HG02623 (cell line): ENCODE measurements at regions not wholly inside any gene's neighbourhood (a gene's known extent, or its start where the extent isn't known, plus 50 kb on each side); places are given as distances from the start of the nearest gene placed in this dataset.
"Not testable (repeated sequence)": the region's sequence is repeated elsewhere in the genome, so short reads cannot be mapped to it uniquely, and the experiment has no call there.

ENCODE experiments used
- ATAC-seq: cut with Tn5 transposase; IDR thresholded peaks from one replicate; pipeline ENCODE4 v1.9.1; 2021; ENCODE audit warnings: moderate library complexity; ENCODE audit not compliant: unreplicated experiment

DNA sequence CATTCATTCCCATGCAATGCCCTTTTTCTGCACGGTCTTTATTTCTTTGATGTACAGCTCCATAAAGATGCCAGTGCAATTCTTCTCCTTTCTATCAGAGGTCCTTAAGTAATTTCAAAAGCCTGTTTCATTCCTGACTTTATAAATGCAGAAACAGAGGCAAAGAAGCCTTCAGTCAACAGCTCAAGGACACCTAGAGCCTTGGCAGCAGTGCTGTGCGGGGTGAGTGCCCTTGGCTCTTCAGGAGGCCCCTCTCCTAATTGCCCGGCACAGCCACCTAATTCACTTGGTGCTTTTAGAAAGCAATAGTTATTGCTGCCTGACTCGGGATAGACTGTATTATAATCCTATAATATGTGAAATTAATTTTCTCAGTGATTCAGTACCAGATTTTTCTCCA, 169.6 kb upstream of the KLF6 start:
- ATAC-seq = no peak

GRCh38 chr10:3954007-3954406, 169.0 kb upstream of the KLF6 start:
- ATAC-seq = not testable (repeated sequence)

- no peak for ATAC-seq
Observed at GRCh38 chr10:3951993-3952392, 167.0 kb upstream of the KLF6 start.

GRCh38 chr10:3950676-3951275, 165.8 kb upstream of the KLF6 start:
- no peak for ATAC-seq

- no peak for ATAC-seq
Observed at GRCh38 chr10:3949711-3950110, 164.7 kb upstream of the KLF6 start.

DNA sequence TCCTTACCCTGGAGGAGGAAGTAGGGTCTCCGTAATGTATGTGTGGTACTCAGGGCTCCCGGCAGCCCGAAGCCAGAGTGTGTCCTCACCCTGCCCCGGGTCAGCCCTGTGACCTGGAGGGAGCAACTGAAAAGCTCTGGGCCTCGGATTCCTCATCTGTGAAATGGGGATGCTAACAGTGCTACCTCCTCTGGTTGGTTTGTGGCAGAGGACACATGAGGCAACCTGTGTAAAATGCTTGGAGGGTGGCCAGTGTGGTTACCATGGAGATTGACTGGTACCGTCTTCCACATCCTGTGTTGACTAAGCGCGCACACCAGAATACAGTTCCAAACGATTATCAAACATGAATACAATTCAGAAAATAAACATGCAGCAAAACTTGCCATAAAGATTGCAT, 163.8 kb upstream of the KLF6 start:
- no peak for ATAC-seq

- no peak for ATAC-seq
Observed at GRCh38 chr10:3946234-3947229, 161.5 kb upstream of the KLF6 start.

DNA sequence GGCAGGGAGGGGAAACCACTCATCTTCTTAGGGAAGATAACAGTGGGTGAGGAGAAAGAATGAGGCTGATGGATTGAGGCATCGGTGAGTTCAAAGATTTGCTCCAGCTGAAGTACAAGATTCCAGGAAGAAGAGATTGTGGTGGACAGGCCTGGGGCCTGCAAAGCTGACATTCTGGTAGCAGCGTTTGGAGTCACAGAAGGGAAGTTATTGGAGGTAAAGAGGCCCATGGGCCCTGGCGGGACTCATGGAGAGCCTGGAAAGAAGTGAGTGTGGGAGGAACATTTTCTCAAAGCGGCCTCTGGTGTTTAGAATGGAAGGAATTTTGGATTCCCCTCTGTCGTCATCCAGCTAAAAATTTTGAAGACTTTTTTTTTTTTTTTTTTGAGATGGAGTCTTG, 160.0 kb upstream of the KLF6 start:
- no peak for ATAC-seq

GRCh38 chr10:3944591-3944990, 159.6 kb upstream of the KLF6 start:
- no peak for ATAC-seq

DNA sequence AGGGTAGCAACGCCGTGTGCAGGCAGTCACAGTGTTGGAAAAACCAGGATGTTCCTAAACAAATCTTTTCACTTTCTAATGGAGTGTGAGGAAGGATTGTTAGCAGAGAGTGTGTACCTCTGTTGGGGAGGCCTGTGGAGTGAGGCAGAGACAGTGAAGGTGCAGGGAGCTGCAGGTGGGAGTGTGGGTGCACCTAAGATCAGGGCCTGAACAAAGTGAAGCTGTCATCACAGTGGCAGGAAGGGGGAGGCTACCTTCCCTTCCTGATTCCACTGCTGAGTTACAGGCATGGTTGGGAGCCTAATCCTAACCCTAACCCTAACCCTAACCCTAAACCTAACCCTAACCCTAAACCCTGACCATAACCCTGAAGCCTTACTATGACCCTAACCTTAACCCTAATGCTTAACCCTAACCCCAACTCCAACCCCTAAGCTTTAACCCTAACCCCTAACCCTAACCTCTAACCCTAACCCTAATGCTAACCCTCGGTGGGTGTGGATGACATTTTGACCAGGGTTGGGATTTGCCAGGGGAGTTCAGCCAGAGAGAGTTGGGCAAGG, 158.8 kb upstream of the KLF6 start:
- ATAC-seq = no peak

DNA sequence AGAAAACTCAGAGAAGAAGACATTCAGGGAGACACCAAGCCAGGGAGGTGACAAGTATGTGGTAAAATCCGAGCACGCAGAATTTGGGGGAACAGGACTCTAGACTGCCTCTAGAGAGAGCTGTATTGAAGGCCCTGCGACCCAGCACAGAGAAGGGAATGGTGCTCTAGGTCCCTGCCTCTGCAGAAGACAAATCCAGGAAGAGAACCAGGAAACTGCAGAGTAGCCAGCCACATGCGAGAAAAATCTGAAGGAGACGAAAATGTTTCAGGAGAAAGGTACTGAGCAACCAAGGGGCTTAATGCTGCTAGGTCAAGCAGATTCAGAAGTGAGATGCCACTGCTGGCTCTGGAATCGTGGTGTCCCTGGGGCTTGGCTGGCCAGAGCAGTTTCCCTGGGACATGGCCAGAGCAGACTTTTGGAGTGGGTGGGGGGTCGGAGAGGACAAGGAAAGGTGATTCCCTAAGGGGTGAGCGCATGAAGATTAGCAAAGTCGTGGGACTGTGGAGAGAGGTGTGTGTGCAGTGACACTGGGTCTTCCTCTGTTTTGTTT, 158.0 kb upstream of the KLF6 start:
- no peak for ATAC-seq

DNA sequence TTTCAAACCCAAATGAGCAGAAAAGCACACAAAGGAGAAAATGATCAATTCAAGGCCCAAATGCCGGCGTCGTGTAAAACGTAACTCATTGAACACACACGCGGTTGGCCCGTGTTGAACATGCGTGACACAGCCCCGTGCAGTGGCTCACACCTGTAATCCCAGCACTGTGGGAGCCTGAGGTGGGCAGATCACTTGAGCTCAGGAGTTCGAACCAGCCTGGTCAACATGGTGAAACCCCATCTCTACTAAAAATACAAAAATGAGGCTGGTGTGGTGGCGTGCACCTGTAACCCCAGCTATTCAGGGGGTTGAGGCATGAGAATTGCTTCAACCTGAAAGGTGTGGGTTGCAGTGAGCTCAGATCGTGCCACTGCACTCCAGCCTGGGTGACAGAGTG, 156.7 kb upstream of the KLF6 start:
- ATAC-seq = no peak

- ATAC-seq = no peak
Observed at GRCh38 chr10:3936422-3937040, 151.5 kb upstream of the KLF6 start.

- ATAC-seq = no peak
Observed at GRCh38 chr10:3935933-3936359, 150.9 kb upstream of the KLF6 start.

- peak; percentile 99 for ATAC-seq
Observed at GRCh38 chr10:3935141-3935540, 150.1 kb upstream of the KLF6 start.

GRCh38 chr10:3933733-3934132, 148.7 kb upstream of the KLF6 start:
- ATAC-seq = no peak

GRCh38 chr10:3932597-3933375, 147.8 kb upstream of the KLF6 start:
- ATAC-seq = no peak

GRCh38 chr10:3931901-3932300, 146.9 kb upstream of the KLF6 start:
- no peak for ATAC-seq

DNA sequence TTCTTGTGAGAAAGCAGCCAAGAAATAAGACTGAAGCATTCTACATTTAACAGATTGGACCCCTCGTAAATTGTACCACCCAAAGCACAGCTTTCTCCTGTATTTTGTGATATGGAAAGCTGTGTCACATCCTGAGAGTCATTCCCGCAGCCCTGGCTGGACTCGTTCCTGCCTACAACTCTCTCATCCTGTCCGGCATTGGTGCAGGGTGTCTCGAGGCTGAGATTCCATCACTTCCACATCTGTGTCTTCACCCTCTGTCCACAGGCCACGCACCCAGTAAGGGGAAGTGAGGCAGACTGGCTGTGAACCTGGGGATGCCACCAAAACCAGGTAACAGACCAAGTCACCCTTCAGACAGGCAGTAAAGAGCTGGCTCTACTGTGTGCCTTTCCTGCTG, 146.2 kb upstream of the KLF6 start:
- ATAC-seq = no peak

DNA sequence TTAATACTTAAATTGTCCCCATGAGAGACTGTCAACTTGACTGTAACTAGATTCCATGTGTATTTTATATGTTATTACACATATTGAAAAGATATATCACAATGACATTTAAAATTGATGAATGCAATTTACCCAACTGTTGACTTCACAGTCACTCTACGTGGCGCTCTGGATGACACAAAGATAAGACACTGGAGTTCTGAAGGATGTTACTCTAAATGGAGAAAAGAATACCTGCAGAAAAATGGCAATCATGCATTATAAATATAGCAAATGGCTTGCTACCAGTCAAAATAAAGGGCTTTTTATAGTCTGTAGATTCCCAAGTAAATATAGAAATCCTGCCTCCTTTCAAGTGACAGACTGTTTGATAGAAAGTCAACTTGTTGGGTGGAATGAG, 143.6 kb upstream of the KLF6 start:
- ATAC-seq = no peak
